RKO (cell line): ENCODE measurements at regions not wholly inside any gene's neighbourhood (a gene's known extent, or its start where the extent isn't known, plus 50 kb on each side); places are given as distances from the start of the nearest gene placed in this dataset.
A peak's percentile ranks its signal among the peaks of the same experiment; 100 is the strongest.
"Not testable (repeated sequence)": the region's sequence is repeated elsewhere in the genome, so short reads cannot be mapped to it uniquely, and the experiment has no call there.

Experiments used
- DNase-seq: peaks from one replicate; pipeline ENCODE4 v3.0.0-alpha.2; 2016; ENCODE audit warnings: low spot score

DNA sequence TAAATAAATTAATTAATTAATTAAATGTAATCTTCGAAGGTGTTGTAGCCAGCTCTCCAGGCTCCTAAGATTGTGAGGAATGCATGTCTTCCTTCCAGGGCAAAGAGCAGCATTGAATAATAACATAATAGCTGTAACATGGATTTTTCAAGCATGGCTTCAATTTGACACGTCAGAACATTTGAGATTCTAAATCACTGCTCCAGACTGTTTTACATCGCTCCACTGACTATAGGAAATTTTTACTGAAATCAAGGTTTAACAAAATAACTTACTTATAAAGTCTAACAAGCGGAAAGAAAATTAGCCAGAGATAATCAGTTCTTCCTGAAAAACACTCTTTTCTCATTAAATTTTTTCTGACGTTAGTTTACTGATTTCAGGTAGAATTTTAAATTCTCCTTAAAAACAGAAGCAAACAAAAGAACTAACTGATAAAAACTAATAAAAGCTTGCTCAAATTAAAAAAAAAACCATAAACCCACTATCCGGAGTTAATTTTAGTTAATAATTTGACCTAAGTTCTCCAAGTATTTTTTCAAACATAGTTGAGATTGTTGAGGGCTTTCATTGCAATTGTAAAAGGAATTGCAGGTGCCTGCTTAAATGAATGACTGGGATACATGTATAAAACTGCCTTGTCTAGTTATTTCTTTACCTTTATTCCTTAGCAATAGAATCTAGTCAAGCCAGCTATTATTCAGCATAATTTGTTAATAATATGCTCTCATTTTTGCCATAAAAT lies 51.2 kb upstream of the SGCE start:
- no peak for DNase-seq

DNA sequence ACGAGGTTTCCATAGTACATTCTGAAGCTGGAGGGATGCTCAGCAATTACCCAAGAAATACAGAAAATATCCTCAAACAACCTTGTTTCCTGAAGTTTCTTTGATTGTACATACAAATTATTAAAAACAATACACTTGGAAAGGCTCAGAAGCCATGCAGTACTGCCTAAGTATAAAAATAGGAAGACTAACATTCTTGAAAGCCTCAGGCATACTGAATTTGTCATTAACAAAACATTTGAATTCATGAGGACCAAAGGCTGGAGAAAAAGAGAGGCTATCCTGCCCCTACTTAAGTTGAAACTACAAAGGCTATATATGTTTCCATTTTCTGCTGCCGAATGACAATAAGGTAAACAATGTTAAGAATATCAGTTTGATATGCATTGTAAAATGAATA lies 54.3 kb upstream of the SGCE start:
- no peak for DNase-seq

DNA sequence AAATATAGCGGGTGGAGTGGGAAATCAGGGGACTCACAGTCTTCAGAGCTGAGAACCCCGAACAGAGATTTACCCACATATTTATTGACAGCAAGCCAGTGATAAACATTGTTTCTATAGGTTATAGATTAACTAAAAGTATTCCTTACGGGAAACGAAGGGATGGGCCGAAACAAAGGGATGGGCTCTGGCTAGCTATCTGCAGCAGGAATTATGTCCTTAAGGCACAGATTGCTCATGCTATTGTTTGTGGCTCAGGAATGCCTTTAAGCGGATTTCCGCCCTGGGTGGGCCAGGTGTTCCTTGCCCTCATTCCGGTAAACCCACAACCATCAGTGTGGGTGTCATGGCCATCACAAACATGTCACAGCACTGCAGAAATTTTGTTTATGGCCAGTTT lies 66.4 kb upstream of the SGCE start:
- DNase-seq = not testable (repeated sequence)

DNA sequence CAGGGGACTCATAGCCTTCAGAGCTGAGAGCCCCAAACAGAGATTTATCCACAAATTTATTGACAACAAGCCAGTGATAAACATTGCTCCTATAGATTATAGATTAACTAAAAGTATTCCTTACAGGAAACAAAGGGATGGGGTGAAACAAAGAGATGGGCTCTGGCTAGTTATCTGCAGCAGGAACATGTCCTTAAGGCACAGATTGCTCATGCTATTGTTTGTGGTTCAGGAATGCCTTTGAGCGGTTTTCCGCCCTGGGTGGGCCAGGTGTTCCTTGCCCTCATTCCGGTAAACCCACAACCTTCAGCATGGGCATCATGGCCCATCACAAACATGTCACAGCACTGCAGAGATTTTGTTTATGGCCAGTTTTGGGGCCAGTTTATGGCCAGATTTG lies 73.0 kb upstream of the SGCE start:
- not testable (repeated sequence) for DNase-seq

DNA sequence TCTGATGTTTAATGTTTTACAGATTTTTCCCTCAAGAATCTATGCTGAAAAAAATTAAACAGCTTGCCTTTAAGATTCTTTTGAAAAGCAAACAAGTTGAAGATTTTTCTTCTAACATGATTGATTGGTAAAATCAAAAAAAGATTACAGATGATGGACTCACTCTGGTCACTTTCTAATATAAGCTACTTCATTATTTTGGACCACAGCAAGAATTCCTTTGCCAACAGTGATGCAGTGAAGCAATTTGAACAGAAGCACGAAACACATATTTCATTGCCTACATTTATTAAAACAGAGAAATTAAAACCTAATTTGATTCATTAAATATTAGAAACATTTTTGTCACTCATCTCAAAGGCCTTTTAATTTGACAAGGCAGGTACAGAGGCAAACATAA lies 82.1 kb upstream of the SGCE start:
- no peak for DNase-seq

DNA sequence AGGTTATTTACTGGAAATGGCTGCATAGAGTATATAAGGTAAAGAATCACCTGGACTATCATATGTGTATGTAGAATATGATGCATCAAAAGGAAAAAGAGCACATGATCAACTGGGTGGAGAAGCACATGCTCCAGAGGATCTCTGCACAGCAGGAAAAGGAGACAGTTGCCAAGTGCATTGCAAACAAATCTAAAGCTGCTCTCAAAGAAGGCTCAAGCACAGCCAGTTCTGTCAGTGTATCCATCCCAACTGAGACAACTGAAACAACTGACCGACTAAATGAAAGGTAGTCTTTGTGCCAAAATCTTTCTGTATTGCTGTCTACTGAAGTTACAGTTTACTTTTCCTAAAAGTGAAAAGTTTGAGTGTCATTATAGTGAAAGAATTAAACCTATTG lies 83.2 kb upstream of the SGCE start:
- no peak for DNase-seq

DNA sequence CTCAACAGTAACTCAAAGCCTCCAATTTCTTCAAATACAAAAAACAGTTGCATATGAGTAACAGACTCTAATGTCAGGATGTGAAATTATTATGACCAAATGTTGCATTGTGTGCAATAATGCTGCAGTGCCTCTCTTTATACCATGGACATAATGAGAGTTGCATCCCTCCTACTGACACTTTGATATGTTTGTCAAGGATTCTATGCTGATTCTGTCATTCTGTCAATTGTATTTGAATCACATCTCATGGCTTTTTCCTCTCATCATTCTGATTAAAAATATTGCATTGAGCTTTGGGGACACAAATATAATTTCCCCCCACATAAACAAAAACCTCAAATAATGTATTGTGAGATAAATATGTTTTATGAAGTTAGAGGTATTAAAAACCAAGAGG lies 84.6 kb upstream of the SGCE start:
- DNase-seq = no peak

DNA sequence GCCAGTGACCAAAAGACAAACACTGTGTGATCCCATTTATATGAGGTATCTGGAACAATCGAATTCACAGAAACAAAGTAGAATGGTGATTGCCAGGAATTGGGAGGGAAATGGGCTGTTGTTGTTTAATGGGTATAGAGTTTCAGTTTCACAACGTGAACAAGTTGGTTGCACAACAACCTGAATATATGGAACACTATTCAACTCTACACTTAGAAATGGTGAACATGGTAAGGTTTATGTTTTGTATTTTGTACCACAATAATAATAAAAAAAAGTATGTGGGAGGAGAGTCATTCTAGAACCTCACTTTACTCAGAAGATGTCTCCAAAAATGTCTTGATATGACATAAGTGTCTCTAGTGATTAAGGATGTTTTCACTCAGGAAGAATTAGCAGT lies 85.2 kb upstream of the SGCE start:
- no peak for DNase-seq

DNA sequence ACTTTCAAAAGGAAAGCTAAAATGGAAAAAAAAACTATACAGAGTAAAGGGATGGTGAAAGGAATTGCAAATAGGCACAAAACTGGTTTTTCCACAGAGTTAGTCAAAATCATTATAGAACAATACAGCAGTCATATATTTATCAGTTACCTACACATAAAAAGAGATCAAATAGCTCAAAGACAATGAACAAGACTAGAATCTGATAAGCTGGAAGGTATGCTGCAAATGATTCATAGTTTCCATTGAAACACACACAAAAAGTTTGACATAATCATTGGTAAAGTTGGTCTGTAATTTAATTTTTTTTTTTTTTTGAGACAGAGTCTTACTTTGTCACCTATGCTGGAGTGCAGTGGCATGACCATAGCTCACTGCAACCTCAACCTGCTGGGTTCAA lies 92.4 kb upstream of the SGCE start:
- peak; percentile 28 for DNase-seq

DNA sequence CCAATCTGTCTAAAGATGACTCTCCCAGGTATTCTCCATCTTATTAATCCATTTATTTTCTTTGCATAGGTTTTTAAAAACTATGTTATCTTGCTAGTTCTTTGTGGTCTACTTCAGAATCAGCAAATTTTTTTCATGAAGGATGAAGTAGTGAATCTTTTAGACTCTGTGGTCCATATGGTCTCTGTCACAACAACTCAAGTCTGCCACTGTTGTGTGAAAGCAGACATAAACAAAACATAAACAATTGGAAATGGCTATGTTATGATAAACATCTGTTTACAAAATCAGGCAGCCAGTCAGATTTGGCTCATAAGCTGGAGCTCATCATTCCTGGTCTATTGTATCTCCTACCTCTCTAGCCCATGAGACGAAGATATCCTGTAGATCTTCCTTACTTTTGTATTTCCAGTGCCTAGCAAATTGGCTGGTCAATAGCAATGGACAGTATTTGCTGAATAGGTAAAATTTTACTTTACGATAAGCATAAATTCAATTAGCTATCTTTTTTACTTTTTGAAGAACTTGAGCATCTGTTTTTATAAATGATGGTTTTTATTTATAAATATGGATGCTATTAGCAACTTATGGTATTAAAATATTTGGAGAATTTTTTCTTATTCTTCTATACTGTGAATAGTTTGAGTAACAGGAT lies 104.6 kb upstream of the SGCE start:
- no peak for DNase-seq

DNA sequence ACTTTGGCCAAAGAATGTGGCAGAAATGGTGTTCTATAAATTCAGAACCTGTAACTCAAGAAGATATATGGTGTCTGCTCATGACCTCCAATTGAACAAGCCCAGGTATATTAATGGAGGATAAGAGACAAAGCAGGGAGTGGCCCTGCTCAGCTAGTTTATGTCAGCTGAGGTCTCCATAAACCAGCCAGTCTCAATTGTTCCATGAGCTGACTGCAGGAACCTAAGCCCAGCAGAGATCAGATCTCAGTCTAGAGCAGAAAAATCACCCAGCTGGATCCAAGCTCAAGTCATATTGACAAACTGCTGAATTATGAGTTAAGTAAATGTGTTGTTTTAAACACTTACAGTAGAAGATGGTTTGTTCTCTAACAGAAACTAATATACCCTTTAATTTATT lies 105.5 kb upstream of the SGCE start:
- no peak for DNase-seq

DNA sequence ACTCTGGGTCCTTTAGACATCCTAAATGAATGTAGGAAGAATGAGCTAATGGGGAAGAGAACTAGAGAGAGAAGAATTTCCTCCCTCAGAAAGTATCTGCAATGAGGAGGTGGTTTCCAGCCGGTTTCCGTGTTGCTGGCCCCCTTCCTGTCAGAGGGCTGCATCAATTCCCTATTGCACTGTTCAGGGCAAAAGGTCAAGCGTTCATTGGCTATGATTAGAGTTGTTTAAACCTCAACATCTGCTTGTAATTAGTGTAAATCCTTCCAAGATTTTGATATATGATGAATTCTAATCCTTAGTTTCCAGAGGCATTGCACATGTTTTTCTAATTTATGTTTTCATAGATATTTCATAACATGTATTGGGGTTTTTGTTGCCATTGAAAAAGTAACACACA lies 107.3 kb upstream of the SGCE start:
- no peak for DNase-seq

DNA sequence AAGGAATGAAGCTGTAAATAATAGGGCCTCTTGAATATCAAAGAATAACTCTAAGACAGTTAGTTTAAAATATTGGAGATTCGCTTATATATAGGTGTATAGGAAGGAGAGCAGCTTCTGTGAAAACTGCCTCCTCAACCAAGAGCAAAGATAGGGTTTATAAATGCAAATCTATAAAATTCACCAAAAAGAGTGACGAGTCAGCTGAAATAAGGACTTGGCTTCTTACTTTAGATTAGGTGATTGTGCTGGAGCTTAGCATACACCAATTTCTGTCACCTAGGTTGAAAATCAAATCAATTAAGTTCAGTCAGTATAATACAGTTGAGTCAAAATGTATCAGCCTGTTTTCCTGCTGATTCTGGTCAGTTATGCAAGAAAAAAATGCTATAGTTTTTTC lies 113.8 kb upstream of the SGCE start:
- no peak for DNase-seq

DNA sequence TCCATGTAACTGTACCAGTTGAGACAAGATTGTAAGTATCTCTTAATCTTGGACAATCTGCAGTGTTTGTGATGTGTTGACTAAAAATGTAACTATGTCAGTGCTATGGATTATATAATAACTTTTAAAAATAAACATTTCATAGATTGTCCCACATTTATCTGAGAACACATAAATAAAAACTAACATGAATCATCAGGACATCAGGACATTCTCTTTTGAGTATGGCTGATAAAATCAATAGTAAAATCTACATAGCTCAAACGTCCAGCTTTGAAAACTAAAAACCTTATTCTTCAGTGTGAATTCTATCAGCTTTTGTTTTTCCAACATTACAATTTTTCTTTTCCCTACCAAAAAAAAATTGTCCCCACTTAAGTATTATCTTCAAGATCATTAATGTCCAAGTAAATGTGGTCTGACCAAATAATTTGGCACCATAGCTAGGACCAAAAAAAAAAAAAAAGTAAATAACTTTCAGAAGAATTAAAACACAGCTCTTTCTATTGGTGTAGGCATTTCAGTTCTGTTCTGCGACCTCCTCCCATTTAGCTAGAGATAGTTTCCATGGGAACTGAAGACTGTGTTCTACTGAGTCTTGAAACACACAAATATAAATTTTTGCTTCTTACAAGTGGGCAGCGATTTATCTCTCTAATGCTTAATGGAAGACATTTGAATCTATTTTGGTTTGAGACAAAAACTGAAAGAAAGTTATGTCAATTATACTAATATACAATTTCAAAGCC lies 123.0 kb upstream of the SGCE start:
- no peak for DNase-seq

DNA sequence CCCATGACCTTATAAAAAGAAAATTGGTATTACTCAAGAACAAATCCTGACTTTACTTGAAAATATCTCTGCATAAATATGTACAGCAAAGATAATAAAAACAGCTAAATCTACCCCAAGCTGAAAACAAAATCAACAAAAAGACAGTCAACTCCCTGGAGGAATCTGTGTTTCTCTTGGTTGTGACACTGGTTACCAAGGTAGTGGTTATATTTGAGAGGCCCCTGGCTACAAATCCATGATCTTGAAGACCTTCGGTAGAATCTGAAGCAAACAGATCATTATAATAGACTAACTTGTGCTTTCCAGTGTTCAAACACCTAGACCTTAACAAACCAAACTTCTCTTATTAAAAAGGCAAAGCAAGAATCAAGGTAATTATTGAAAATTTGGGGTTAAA lies 123.9 kb upstream of the SGCE start:
- DNase-seq = no peak

DNA sequence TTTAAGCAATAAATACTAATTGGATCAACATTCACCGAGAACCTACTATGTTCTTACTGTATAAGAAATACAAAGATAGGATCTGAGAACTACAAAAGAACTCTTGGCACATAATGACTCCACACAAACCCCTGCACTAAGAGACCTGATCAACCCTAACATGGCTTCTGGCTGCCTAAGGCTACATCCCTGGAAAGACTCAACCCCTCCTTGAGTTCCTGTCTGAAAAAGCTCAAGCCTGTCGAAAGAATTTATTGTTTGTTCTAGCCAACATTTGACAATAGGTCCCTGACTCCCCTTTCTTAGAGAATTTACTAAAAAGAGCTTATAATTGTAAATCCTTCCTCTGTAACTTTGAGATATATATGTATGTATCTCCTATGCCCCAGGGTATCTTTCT lies 125.3 kb upstream of the SGCE start:
- DNase-seq = no peak

DNA sequence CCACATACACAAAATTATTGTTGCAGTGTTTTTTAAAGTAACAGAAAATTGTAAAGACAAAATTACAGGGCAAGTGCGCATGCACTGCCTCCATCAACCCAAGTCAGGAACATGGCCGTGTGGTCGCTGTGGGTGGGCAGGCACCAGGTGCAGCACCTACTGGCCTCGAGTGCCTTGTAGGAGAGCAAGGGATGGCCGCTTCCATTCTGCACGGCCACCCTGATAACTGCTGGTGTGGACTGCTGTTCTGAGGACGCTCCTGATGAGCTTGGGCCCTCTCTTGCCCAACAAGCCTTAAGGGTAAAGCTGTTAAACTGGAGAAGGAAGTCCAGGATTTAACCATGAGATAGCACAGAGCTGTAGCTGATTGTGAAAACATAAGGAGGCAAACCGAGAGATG lies 124.6 kb upstream of the PPP1R9A start:
- no peak for DNase-seq

DNA sequence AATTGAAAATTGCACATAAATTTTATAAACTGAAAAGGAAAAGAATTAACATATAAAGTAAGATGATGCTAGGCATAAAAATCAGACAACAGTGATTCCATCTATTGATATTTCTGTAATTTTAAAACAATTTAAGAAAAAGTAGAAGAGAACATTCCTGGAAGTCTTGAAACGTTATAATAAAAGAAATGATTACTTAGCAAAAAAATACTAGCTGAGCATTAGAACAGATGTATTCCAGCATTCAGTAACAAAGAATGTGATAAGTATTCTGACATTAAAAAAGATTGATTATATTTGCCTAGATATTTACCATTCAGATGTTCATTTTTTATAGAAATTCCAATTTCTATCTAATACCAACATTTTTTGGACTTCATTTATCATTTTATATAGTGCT lies 120.1 kb upstream of the PPP1R9A start:
- DNase-seq = no peak

DNA sequence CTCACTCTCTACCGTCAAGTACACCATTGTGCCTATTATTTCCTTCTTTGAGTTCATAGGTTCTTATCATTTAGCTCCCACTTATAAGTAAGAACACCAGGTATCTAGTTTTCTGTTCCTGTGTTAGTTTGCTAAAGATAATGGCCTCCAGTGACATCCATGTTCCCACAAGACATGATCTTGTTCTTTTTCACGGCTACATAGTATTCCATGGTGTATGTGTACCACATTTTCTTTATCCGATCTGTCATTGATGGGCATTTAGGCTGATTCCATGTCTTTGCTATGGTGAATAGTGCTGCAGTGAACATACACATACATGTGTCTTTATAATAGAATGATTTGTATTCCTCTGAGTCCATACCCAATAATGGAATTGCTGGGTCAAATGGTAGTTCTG lies 119.0 kb upstream of the PPP1R9A start:
- DNase-seq = not testable (repeated sequence)

DNA sequence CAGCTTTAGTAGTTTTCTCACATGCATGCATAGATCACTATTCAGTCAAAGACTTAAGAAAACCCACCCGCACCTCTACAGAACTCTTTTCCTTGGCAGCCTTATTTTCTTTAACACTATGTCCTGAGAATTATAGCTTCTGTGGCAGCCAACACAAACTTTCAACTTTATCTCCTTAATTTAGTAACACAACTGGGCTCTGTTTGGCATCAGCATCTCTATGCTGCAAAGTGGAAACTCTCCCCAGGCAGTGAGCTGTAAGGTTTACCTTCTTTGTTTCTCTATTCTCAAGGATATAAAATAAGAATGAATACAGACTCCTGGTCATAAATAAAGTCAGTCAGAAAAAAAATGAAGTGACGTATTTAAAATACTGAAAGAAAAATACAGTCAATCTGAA lies 115.2 kb upstream of the PPP1R9A start:
- DNase-seq = no peak

DNA sequence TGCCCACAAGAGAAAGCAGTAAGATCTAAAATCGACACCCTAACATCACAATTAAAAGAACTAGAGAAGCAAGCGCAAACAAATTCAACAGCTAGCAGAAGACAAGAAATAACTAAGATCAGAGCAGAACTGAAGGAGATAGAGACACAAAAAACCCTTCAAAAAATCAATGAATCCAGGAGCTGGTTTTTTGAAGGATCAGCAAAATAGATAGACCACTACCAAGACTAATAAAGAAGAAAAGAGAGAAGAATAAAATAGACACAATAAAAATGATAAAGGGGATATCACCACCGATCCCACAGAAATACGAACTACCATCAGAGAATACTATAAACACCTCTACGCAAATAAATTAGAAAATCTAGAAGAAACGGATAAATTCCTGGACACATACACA lies 110.0 kb upstream of the PPP1R9A start:
- not testable (repeated sequence) for DNase-seq

DNA sequence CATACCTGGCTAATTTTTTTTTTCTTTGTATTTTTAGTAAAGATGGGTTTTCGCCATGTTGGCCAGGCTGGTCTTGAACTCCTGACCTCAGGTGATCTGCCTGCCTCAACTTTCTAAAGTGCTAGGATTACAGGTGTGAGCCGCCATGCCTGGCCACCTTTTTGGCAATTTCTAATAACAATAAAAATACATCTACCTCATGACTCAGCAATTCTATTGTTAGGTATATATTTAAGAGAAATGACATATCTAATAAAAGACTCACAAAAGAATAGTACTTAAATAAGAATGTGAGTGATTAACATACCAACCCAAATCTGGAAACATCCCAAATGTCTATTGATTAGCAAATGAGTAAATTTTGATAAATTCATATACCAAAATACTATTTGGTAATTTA lies 103.6 kb upstream of the PPP1R9A start:
- no peak for DNase-seq

DNA sequence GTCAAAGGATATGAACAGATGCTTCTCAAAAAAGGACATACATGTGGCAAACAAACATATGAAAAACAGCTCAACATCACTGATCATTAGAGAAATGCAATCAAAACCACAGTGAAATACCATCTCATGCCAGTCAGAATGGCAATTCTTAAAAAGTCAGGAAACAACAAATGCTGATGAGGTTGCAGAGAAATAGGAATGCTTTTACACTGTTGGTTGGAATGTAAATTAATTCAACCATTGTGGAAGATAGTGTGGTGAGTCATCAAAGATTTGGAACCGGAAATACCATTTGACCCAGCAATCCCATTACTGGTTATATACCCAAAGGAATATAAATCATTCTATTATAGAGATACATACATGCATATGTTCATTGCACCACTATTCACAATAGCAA lies 98.7 kb upstream of the PPP1R9A start:
- not testable (repeated sequence) for DNase-seq
